ENCODE measurements at regions not wholly inside any gene's neighbourhood (a gene's known extent, or its start where the extent isn't known, plus 50 kb on each side); places are given as distances from the start of the nearest gene placed in this dataset.
"Not testable (repeated sequence)": the region's sequence is repeated elsewhere in the genome, so short reads cannot be mapped to it uniquely, and the experiment has no call there.

GRCh38 chr3:73144828-73145227, 83.4 kb downstream of the EBLN2 start:
- no peak overlapping the region for H3K4me3 ChIP-seq (ENCODE audit: low read depth, low read length)
- no peak for TF ChIP-seq CTCF (IDR thresholded peaks at IDR 0.05; ENCODE audit: low read depth, low read length)
- no peak overlapping the region for H3K27ac ChIP-seq (ENCODE audit: low read depth, low read length)
- H3K9me3 ChIP-seq (ENCODE audit: control insufficient read depth, insufficient read depth, low read length): no peaks in the 10 kb centered on the region
- H3K27me3 ChIP-seq (ENCODE audit: control insufficient read depth, insufficient read depth, low read length): peaks cover 2% of the 10 kb centered on the region
- ChIA-PET CTCF (no interaction called here), POLR2A (no interaction called here)
- DNase-seq (ENCODE audit: low read depth, low spot score): no peak

DNA sequence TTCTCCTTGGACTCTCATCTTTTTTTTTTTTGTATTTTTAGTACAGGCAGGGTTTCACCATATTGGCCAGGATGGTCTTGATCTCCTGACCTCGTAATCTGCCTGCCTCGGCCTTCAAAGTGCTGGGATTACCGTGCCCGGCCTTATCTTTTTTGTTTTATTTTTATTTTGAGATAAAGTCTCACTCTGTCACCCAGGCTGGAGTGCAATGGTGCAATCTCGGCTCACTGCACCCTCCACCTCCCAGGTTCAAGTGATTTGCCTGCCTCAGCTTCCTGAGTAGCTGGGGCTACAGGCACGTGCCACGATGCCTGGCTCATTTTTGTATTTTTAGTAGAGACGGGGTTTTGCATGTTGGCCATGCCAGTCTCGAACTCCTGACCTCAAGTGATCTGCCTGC, 86.0 kb downstream of the EBLN2 start:
- H3K27me3 ChIP-seq (ENCODE audit: control insufficient read depth, insufficient read depth, low read length); H3K4me3 ChIP-seq (ENCODE audit: low read depth, low read length); H3K27ac ChIP-seq (ENCODE audit: low read depth, low read length); H3K9me3 ChIP-seq (ENCODE audit: control insufficient read depth, insufficient read depth, low read length); DNase-seq (ENCODE audit: low read depth, low spot score); POLR2A ChIA-PET: not testable (repeated sequence)
- CTCF ChIA-PET: interaction anchor here (0.6 kb wide), 1 partner anchor 43 kb away, joined by 3 read pairs; no protein-coding TSS in a partner anchor

DNA sequence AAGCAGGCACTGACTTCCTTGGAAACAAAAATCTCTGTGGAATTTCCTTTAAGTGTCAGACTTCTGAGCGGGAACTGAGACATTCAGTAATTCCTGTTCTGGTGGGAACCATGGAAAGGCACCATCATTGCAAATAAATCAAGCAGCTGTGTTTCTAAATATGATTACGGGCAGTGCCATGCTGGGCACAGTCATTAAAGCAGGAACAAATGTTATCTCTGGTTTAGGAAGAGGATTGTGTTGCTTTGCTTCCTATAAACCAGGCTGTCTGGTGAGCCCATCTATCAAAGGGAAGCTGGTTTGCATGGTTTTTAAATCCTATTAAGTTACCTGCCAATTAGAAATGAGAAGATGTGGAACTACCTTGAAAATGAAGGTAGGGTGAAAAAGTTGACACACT, 86.7 kb downstream of the EBLN2 start:
- CTCF ChIA-PET: interaction anchor here (0.5 kb wide), 1 partner anchor 199 kb away, joined by 3 read pairs; no protein-coding TSS in a partner anchor

GRCh38 chr3:73148682-73149081, 87.2 kb downstream of the EBLN2 start:
- Histone ChIP-seq H3K4me3 (ENCODE audit: low read depth, low read length) (no peak overlapping the region), H3K9me3 (ENCODE audit: control insufficient read depth, insufficient read depth, low read length) (no peaks in the 10 kb centered on the region), H3K27me3 (ENCODE audit: control insufficient read depth, insufficient read depth, low read length) (no peaks in the 10 kb centered on the region), H3K27ac (ENCODE audit: low read depth, low read length) (no peak overlapping the region)
- ChIA-PET CTCF (interaction anchor here (0.5 kb wide), 1 partner anchor 198 kb away, joined by 3 read pairs; no protein-coding TSS in a partner anchor), POLR2A (no interaction called here)
- DNase-seq (ENCODE audit: low read depth, low spot score): no peak
- no peak for TF ChIP-seq CTCF (IDR thresholded peaks at IDR 0.05; ENCODE audit: low read depth, low read length)

More for the DNA sequence above, 86.7 kb downstream of the EBLN2 start:
- DNase-seq (ENCODE audit: low read depth, low spot score): no peak
- H3K4me3 ChIP-seq (ENCODE audit: low read depth, low read length): no peak overlapping the region
- no peaks in the 10 kb centered on the region for H3K9me3 ChIP-seq (ENCODE audit: control insufficient read depth, insufficient read depth, low read length)
- POLR2A ChIA-PET: no interaction called here
- no peak for TF ChIP-seq CTCF (IDR thresholded peaks at IDR 0.05; ENCODE audit: low read depth, low read length)
- H3K27me3 ChIP-seq (ENCODE audit: control insufficient read depth, insufficient read depth, low read length): no peaks in the 10 kb centered on the region
- no peak overlapping the region for H3K27ac ChIP-seq (ENCODE audit: low read depth, low read length)

GRCh38 chr3:73150369-73151130, 89.1 kb downstream of the EBLN2 start:
- no peak for TF ChIP-seq CTCF (IDR thresholded peaks at IDR 0.05; ENCODE audit: low read depth, low read length)
- H3K4me3 ChIP-seq (ENCODE audit: low read depth, low read length): no peak overlapping the region
- ChIA-PET POLR2A (no interaction called here), CTCF (no interaction called here)
- DNase-seq (ENCODE audit: low read depth, low spot score): no peak
- H3K9me3 ChIP-seq (ENCODE audit: control insufficient read depth, insufficient read depth, low read length): no peaks in the 10 kb centered on the region
- no peak overlapping the region for H3K27ac ChIP-seq (ENCODE audit: low read depth, low read length)
- no peaks in the 10 kb centered on the region for H3K27me3 ChIP-seq (ENCODE audit: control insufficient read depth, insufficient read depth, low read length)

GRCh38 chr3:73152571-73152970, 91.1 kb downstream of the EBLN2 start:
- DNase-seq (ENCODE audit: low read depth, low spot score); H3K4me3 ChIP-seq (ENCODE audit: low read depth, low read length); H3K9me3 ChIP-seq (ENCODE audit: control insufficient read depth, insufficient read depth, low read length); POLR2A ChIA-PET; H3K27me3 ChIP-seq (ENCODE audit: control insufficient read depth, insufficient read depth, low read length); H3K27ac ChIP-seq (ENCODE audit: low read depth, low read length); CTCF ChIA-PET: not testable (repeated sequence)

DNA sequence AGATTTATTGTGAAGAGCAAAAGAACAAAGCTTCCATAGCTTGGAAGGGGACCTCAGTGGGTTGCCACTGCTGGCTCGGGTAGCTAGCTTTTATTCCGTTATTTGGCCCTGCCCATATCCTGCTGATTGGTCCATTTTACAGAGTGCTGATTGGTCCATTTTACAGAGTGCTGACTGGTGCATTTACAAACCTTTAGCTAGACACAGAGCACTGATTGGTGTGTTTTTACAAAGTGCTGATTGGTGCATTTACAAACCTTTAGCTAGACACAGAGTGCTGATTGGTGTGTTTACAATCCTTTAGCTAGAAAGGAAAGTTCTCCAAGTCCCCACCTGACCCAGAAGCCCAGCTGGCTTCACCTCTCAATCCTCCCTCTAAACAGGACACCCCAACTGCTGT, 91.6 kb downstream of the EBLN2 start:
- DNase-seq (ENCODE audit: low read depth, low spot score); H3K4me3 ChIP-seq (ENCODE audit: low read depth, low read length); H3K27ac ChIP-seq (ENCODE audit: low read depth, low read length); POLR2A ChIA-PET; H3K27me3 ChIP-seq (ENCODE audit: control insufficient read depth, insufficient read depth, low read length); H3K9me3 ChIP-seq (ENCODE audit: control insufficient read depth, insufficient read depth, low read length): not testable (repeated sequence)
- CTCF ChIA-PET: interaction anchor here (0.9 kb wide), 1 partner anchor 9 kb away, joined by 11 read pairs; no protein-coding TSS in a partner anchor

GRCh38 chr3:73154261-73154660, 92.8 kb downstream of the EBLN2 start:
- DNase-seq (ENCODE audit: low read depth, low spot score); POLR2A ChIA-PET; H3K9me3 ChIP-seq (ENCODE audit: control insufficient read depth, insufficient read depth, low read length); H3K27me3 ChIP-seq (ENCODE audit: control insufficient read depth, insufficient read depth, low read length); CTCF ChIA-PET; H3K4me3 ChIP-seq (ENCODE audit: low read depth, low read length); H3K27ac ChIP-seq (ENCODE audit: low read depth, low read length): not testable (repeated sequence)

DNA sequence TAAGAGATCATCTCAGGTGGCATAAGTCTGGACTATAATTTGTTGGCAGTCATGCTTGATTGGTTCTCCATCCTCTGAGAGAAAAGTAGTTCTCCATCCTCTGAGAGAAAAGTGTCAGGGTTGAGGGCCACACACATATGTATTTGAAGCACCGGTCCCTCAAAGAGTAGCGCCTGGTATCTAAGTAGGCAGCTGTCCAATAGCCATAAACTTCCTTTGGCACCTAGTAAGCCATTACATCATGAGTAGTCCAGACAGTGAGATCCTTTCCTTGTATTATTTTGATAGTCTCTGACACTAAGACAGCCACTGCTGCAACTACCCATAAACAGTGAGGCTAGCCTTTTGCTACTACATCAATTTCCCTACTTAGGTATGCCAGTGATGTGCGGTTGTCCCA, 94.0 kb downstream of the EBLN2 start:
- CTCF ChIA-PET; POLR2A ChIA-PET; H3K4me3 ChIP-seq (ENCODE audit: low read depth, low read length); H3K9me3 ChIP-seq (ENCODE audit: control insufficient read depth, insufficient read depth, low read length); H3K27me3 ChIP-seq (ENCODE audit: control insufficient read depth, insufficient read depth, low read length); H3K27ac ChIP-seq (ENCODE audit: low read depth, low read length); DNase-seq (ENCODE audit: low read depth, low spot score): not testable (repeated sequence)
